ENCODE measurements at regions not wholly inside any gene's neighbourhood (a gene's known extent, or its start where the extent isn't known, plus 50 kb on each side); places are given as distances from the start of the nearest gene placed in this dataset.
"Not testable (repeated sequence)": the region's sequence is repeated elsewhere in the genome, so short reads cannot be mapped to it uniquely, and the experiment has no call there.

GRCh38 chr3:117863146-117863545, 1153.6 kb downstream of the TUSC7 start:
- no peaks in the 10 kb centered on the region for H3K4me1 ChIP-seq (replicated peaks)
- no peak for DNase-seq (ENCODE audit: low read depth in 1 of 2, low spot score in 2 of 2)
- no peaks in the 10 kb centered on the region for H3K36me3 ChIP-seq
- no peaks in the 10 kb centered on the region for H3K9me3 ChIP-seq (replicated peaks)
- H3K4me3 ChIP-seq, result no peak overlapping the region
- no peak overlapping the region for H3K27ac ChIP-seq
- H3K27me3 ChIP-seq (replicated peaks), result peaks cover 5% of the 10 kb centered on the region

- DNase-seq (ENCODE audit: low read depth in 1 of 2, low spot score in 2 of 2), result no peak
- Histone ChIP-seq H3K27ac (no peak overlapping the region), H3K27me3 (replicated peaks) (peaks cover 4% of the 10 kb centered on the region; the same call in 1 of the 2 replicates), H3K36me3 (no peaks in the 10 kb centered on the region), H3K4me3 (no peak overlapping the region), H3K4me1 (replicated peaks) (no peaks in the 10 kb centered on the region), H3K9me3 (replicated peaks) (no peaks in the 10 kb centered on the region)
These were observed 1155.8 kb downstream of the TUSC7 start for GRCh38 chr3:117865338-117865737.

DNA sequence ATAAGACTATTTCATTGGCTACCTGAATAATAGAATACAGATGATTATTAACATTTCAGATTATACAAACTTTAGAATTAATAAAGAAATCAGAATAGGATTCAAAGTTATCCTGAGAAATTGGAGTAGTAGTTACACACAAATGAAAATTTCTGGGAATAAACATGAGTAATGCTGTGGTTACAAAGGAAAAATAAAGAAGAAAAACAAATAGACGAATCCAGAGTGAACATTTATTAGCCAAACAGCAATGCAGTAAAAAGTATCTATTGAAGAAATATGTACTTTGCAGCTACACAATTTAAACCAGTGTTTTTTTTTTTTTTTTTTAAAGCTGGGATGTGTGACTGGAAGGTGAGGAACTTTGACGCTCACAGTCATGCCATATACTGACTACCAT, 1159.2 kb downstream of the TUSC7 start:
- Histone ChIP-seq H3K4me1 (replicated peaks) (no peaks in the 10 kb centered on the region), H3K36me3 (no peaks in the 10 kb centered on the region), H3K9me3 (replicated peaks) (no peaks in the 10 kb centered on the region), H3K27ac (no peak overlapping the region), H3K27me3 (replicated peaks) (no peaks in the 10 kb centered on the region), H3K4me3 (no peak overlapping the region)
- no peak for DNase-seq (ENCODE audit: low read depth in 1 of 2, low spot score in 2 of 2)

DNA sequence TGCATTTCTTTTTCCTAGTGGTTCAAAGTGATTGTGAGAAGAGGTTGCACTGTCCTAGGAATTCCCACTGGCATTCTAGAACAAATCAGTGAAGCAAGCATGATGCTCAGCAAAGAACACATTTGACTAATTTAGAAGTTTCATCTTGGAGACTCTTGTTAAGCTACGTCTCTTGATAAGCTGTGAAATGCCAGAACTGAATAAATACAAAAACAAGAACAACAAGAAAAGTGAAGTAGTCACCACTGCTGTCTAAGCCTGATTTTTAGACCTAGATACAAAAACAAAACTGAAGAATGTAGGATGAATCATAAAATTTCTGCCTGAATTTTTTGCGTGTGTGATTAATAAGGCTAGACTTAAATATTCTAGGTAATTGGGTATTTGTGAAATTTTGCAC, 1162.4 kb downstream of the TUSC7 start:
- Histone ChIP-seq H3K36me3 (no peaks in the 10 kb centered on the region), H3K4me1 (replicated peaks) (no peaks in the 10 kb centered on the region), H3K9me3 (replicated peaks) (no peaks in the 10 kb centered on the region), H3K4me3 (no peak overlapping the region), H3K27ac (no peak overlapping the region), H3K27me3 (replicated peaks) (no peaks in the 10 kb centered on the region)
- DNase-seq (ENCODE audit: low read depth in 1 of 2, low spot score in 2 of 2), result no peak

DNA sequence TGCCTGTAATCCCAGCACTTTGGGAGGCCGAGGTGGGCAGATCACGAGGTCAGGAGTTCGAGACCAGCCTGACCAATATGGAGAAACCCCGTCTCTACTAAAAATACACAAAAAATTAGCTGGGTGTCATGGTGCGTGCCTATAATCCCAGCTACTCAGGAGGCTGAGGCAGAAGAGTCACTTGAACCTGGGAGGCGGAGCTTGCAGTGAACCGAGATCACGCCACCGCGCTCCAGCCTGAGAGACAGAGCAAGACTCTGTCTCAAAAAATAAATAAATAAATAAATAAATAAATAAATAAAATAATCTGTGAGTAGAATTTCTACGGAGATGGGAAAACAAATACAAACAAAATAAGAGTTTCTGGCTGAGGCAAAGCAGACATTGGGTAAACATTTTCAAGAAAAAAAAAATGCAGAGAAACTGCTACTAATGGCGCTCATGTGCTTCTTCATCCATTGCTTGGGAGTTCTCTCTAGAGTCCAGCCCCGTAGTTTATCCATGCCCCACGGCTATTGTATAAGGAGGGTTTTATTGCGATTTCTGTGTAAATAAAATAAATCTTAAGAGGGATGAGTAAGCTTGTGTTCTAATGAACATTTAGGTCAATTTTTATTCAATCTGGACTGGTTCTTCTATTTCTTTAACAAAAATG, 1161.9 kb downstream of the IGSF11 start:
- H3K4me1 ChIP-seq (replicated peaks); H3K4me3 ChIP-seq; H3K27ac ChIP-seq; H3K27me3 ChIP-seq (replicated peaks); H3K36me3 ChIP-seq; H3K9me3 ChIP-seq (replicated peaks); DNase-seq (ENCODE audit: low read depth in 1 of 2, low spot score in 2 of 2): not testable (repeated sequence)

DNA sequence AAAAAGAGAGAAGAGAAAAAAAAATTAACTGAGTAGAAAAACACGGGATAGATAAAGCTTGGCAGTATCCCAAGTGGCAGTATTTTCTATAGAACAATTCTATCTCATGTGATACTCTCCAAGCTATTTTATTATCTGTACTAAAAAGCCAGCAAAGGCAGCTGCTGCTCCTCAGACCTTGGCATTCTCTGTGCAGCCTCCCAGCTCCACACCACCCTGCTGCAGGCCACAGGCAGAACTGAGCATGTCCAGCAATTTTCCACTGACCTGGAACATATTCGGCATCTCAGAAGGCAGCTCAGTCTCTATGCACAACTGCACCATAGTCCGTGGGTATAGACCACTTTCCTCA, 1161.4 kb downstream of the IGSF11 start:
- DNase-seq (ENCODE audit: low read depth in 1 of 2, low spot score in 2 of 2), result no peak
- H3K36me3 ChIP-seq, result no peaks in the 10 kb centered on the region
- no peak overlapping the region for H3K4me3 ChIP-seq
- no peaks in the 10 kb centered on the region for H3K4me1 ChIP-seq (replicated peaks)
- no peaks in the 10 kb centered on the region for H3K9me3 ChIP-seq (replicated peaks)
- no peak overlapping the region for H3K27ac ChIP-seq
- no peaks in the 10 kb centered on the region for H3K27me3 ChIP-seq (replicated peaks)

GRCh38 chr3:117874028-117874690, 1160.5 kb downstream of the IGSF11 start:
- no peak for DNase-seq (ENCODE audit: low read depth in 1 of 2, low spot score in 2 of 2)

GRCh38 chr3:117874904-117875874, 1159.5 kb downstream of the IGSF11 start:
- H3K27ac ChIP-seq, result no peak overlapping the region
- no peaks in the 10 kb centered on the region for H3K27me3 ChIP-seq (replicated peaks)
- no peak for DNase-seq (ENCODE audit: low read depth in 1 of 2, low spot score in 2 of 2)
- H3K9me3 ChIP-seq (replicated peaks), result no peaks in the 10 kb centered on the region
- no peaks in the 10 kb centered on the region for H3K36me3 ChIP-seq
- no peaks in the 10 kb centered on the region for H3K4me1 ChIP-seq (replicated peaks)
- H3K4me3 ChIP-seq, result no peak overlapping the region

More at GRCh38 chr3:117874028-117874690, 1160.5 kb downstream of the IGSF11 start:
- Histone ChIP-seq H3K27ac (no peak overlapping the region), H3K4me1 (replicated peaks) (no peaks in the 10 kb centered on the region), H3K9me3 (replicated peaks) (no peaks in the 10 kb centered on the region), H3K36me3 (no peaks in the 10 kb centered on the region), H3K4me3 (no peak overlapping the region), H3K27me3 (replicated peaks) (no peaks in the 10 kb centered on the region)

- Histone ChIP-seq H3K4me1 (replicated peaks) (no peaks in the 10 kb centered on the region), H3K4me3 (no peak overlapping the region), H3K36me3 (no peaks in the 10 kb centered on the region), H3K27me3 (replicated peaks) (no peaks in the 10 kb centered on the region), H3K27ac (no peak overlapping the region), H3K9me3 (replicated peaks) (no peaks in the 10 kb centered on the region)
- DNase-seq (ENCODE audit: low read depth in 1 of 2, low spot score in 2 of 2), result no peak
These were observed 1158.8 kb downstream of the IGSF11 start for GRCh38 chr3:117875887-117876286.

GRCh38 chr3:117880638-117881037, 1154.0 kb downstream of the IGSF11 start:
- Histone ChIP-seq H3K4me3 (no peak overlapping the region), H3K36me3 (no peaks in the 10 kb centered on the region), H3K9me3 (replicated peaks) (no peaks in the 10 kb centered on the region), H3K27me3 (replicated peaks) (no peaks in the 10 kb centered on the region), H3K4me1 (replicated peaks) (no peaks in the 10 kb centered on the region), H3K27ac (no peak overlapping the region)
- DNase-seq (ENCODE audit: low read depth in 1 of 2, low spot score in 2 of 2), result no peak

GRCh38 chr3:117881210-117881609, 1153.4 kb downstream of the IGSF11 start:
- Histone ChIP-seq H3K9me3 (replicated peaks) (no peaks in the 10 kb centered on the region), H3K27me3 (replicated peaks) (no peaks in the 10 kb centered on the region), H3K27ac (no peak overlapping the region), H3K4me3 (no peak overlapping the region), H3K36me3 (no peaks in the 10 kb centered on the region), H3K4me1 (replicated peaks) (no peaks in the 10 kb centered on the region)
- DNase-seq (ENCODE audit: low read depth in 1 of 2, low spot score in 2 of 2), result no peak

GRCh38 chr3:117885011-117885441, 1149.6 kb downstream of the IGSF11 start:
- no peaks in the 10 kb centered on the region for H3K27me3 ChIP-seq (replicated peaks)
- no peak overlapping the region for H3K27ac ChIP-seq
- H3K9me3 ChIP-seq (replicated peaks), result no peaks in the 10 kb centered on the region
- no peak overlapping the region for H3K4me3 ChIP-seq
- H3K36me3 ChIP-seq, result no peaks in the 10 kb centered on the region
- H3K4me1 ChIP-seq (replicated peaks), result no peaks in the 10 kb centered on the region
- DNase-seq (ENCODE audit: low read depth in 1 of 2, low spot score in 2 of 2), result no peak

GRCh38 chr3:117886147-117886546, 1148.5 kb downstream of the IGSF11 start:
- no peak overlapping the region for H3K4me3 ChIP-seq
- no peak overlapping the region for H3K27ac ChIP-seq
- DNase-seq (ENCODE audit: low read depth in 1 of 2, low spot score in 2 of 2), result no peak
- no peaks in the 10 kb centered on the region for H3K4me1 ChIP-seq (replicated peaks)
- no peaks in the 10 kb centered on the region for H3K9me3 ChIP-seq (replicated peaks)
- no peaks in the 10 kb centered on the region for H3K27me3 ChIP-seq (replicated peaks)
- no peaks in the 10 kb centered on the region for H3K36me3 ChIP-seq

DNA sequence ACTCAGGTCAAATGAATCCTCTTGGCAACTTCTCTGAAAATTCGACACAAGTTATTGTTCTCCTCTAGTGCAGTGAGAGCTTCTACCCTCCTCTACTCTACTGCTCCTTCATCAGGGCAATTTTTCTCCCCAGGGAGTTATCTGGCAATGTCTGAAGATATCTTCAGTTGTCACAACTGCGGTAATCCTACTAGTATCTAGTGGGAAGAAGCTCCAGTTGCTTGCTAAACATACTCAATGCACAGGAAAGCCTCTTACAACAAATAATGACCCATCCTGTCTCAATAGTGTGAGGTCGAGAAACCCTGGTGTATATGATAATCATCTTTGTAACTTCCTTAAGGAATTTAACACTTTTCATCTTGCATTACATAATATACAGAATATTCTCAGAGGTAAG, 1147.6 kb downstream of the IGSF11 start:
- Histone ChIP-seq H3K27ac (no peak overlapping the region), H3K36me3 (no peaks in the 10 kb centered on the region), H3K9me3 (replicated peaks) (no peaks in the 10 kb centered on the region), H3K27me3 (replicated peaks) (no peaks in the 10 kb centered on the region), H3K4me3 (no peak overlapping the region), H3K4me1 (replicated peaks) (no peaks in the 10 kb centered on the region)
- no peak for DNase-seq (ENCODE audit: low read depth in 1 of 2, low spot score in 2 of 2)
